Caki2 (cell line): ENCODE measurements at regions not wholly inside any gene's neighbourhood (a gene's known extent, or its start where the extent isn't known, plus 50 kb on each side); places are given as distances from the start of the nearest gene placed in this dataset.
"Not testable (repeated sequence)": the region's sequence is repeated elsewhere in the genome, so short reads cannot be mapped to it uniquely, and the experiment has no call there.

Experiments
- DNase-seq: peaks from one replicate; pipeline ENCODE4 v3.0.0-alpha.2; 2015; ENCODE audit warnings: low read depth
- in situ Hi-C: cut with HindIII; loops from 2 replicates; pipeline ENCODE4 v1.10.0; 2016; ENCODE audit warnings: low sequenced_read_pairs, low pct_unique_long_range_greater_than_20kb, mixed read lengths

DNA sequence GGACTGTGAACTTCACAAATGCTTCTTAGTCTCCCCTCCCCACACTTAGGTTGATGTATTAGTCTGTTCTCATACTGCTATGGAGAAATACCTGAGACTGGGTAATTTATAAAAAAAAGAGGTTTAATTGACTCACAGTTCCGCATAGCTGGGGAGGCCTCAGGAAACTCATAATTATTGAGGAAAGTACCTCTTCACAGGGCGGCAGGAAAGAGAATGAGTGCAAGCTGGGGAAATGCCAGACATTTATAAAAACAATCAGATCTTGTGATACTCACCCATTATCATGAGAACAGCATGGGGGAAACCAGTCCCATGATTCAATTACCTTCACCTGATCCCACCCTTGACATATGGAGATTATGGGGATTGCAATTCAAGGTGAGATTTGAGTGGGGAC, 178.8 kb downstream of the SLC38A4 start:
- DNase-seq: no peak
- in situ Hi-C loops: no loop called here

DNA sequence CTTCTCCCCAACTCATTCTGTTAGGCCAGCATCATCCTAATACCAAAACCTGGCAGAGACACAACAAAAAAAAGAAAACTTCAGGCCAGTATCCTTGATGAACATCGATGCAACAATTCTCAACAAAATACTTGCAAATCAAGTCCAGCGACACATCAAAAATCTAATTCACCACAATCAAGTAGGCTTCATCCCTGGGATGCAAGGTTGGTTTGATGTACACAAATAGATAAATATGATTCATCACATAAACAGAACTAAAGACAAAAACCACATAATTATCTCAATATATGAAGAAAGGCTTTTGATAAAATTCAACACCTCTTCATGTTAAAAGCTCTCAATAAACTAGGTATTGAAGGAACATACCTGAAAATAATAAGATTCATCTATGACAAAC, 184.1 kb downstream of the SLC38A4 start:
- in situ Hi-C loops, DNase-seq: not testable (repeated sequence)

DNA sequence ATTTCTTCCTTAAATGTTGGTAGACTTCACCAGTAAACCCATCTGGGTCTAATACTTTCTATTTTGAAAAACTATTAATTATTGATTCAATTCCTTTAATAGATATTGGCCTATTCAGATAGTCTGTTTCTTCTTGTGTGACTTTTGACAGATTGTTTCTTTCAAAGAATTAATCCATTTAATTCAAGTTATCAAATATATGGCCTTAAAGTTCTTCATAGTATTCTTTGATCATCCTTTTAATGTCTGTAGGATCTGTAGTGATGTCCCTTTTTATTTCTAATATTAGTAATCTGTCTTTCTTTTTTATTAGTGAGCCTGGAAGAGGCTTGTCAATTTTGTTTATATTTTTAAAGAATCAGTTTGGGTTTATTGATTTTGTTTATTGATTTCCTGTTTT, 190.0 kb downstream of the SLC38A4 start:
- in situ Hi-C loops: no loop called here

DNA sequence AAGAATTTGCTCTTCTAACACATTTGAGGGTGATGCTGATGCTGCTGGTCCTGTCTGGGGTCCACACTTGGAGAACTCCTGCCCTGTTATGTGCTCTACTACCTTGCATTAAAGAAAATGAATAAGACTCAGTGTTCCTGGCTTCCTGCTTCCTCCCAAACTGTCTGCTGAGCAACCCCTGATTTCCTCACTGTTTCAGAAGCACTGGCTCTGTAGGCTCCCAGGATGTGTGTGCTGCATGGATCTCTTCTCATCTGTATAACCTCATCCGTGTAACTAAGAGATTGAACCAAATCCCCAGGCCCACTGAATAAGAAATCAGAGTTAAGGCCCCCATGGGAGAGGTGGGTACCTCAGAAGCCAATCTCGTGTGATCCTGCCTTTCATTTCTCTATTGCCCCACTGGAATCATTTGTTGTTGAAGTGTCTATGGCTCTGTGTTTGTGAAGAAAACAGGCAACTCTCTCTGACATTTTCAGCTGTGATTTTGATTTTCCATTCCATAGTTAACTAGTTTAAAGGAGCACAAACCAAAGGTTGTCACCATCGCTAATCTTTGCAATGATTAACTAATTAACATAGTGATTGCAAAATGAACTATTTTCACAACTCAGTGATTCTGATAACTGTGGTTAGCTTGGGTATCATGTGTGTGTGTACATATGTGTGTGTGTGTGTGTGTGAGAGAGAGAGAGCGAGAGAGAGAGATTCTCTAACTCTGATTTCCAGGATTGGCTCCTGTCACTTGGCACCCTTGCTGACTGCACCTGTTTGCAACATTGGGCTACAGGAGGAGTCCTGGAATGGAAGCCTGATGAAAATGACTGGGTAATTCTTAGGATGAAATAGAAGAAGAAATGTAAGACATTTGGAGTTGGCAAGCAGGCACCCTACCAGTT, 196.2 kb downstream of the SLC38A4 start:
- in situ Hi-C loops: no loop called here
- peak; percentile 57 for DNase-seq

More for the DNA sequence above, 190.0 kb downstream of the SLC38A4 start:
- DNase-seq: no peak

- in situ Hi-C loops: no loop called here
- no peak for DNase-seq
Observed at GRCh38 chr12:46628176-46628575, 197.6 kb downstream of the SLC38A4 start.

DNA sequence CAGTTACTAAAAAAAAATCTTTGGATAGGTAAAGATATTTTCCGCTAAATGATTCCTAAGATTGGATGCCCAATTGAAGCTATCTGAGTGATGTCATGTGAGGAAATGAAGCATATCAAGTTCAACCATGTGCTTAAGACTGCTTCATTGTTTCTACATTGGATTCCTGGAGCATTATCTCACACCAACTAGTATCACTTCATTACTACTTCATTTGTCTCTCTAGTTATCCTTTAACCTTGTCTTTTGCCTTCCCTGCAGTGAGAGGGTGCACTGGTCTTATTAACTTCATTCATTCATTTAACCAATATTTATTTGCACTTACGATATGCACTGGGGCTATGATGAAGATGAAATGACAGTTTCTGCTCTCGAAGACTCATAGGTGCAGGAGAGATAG, 198.1 kb downstream of the SLC38A4 start:
- in situ Hi-C loops: no loop called here
- DNase-seq: peak; percentile 87

DNA sequence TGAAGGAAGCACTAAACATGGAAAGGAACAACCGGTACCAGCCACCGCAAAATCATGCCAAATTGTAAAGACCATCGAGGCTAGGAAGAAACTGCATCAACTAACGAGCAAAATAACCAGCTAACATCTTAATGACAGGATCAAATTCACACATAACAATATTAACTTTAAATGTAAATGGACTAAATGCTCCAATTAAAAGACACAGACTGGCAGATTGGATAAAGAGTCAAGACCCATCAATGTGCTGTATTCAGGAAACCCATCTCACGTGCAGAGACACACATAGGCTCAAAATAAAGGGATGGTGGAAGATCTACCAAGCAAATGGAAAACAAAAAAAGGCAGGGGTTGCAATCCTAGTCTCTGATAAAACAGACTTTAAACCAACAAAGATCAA, 206.3 kb downstream of the SLC38A4 start:
- DNase-seq, in situ Hi-C loops: not testable (repeated sequence)

GRCh38 chr12:46617737-46618136, 208.1 kb downstream of the SLC38A4 start:
- DNase-seq, in situ Hi-C loops: not testable (repeated sequence)

- in situ Hi-C loops: no loop called here
- DNase-seq: no peak
Observed at GRCh38 chr12:46617167-46617566, 208.6 kb downstream of the SLC38A4 start.

GRCh38 chr12:46610754-46611153, 215.0 kb downstream of the SLC38A4 start:
- no peak for DNase-seq
- in situ Hi-C loops: no loop called here

GRCh38 chr12:46609674-46610073, 216.1 kb downstream of the SLC38A4 start:
- DNase-seq: no peak
- in situ Hi-C loops: no loop called here

- in situ Hi-C loops: no loop called here
- no peak for DNase-seq
Observed at GRCh38 chr12:46609273-46609623, 216.5 kb downstream of the SLC38A4 start.

DNA sequence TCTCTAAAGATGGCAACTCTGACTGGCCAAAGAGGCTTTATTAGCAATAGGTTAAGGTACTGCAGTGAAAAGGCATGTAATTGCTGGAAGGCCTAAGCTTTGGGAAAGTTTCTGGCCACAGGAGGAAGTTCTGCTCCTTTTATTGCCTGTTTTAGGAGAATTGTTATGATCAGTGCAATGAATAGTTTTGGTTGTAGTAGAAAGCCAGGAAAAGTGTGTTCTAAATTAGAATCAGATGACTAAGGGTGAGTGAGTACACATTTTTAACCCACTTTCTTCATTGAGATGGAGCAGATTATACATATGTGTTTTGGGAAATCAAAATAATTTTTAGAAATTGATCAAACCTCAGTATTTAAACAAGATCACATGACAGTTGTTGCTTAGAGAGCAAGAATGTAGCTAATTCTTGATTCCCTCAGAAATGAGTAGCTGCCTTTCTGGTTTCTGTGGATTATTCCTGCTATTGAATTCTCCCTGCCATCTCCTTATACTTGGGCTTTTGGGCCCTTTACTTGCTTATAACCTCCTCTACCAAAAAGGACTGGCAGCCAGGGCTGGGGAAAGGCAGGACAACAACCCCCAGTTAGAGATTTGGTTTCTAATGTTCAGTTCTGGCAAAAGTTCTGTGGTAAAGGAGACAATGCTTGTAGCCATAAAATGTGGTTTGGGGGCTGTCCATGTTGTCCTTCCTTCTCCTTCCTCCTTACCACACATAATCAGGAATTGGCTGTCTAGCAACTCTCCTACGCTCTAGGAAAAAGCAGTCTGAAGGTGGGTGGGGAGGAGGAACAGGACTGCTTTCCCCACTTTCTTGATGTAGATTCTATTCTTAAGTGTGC, 217.1 kb downstream of the SLC38A4 start:
- in situ Hi-C loops: no loop called here
- DNase-seq: no peak

- no peak for DNase-seq
- in situ Hi-C loops: no loop called here
Observed at GRCh38 chr12:46604684-46605083, 221.1 kb downstream of the SLC38A4 start.

DNA sequence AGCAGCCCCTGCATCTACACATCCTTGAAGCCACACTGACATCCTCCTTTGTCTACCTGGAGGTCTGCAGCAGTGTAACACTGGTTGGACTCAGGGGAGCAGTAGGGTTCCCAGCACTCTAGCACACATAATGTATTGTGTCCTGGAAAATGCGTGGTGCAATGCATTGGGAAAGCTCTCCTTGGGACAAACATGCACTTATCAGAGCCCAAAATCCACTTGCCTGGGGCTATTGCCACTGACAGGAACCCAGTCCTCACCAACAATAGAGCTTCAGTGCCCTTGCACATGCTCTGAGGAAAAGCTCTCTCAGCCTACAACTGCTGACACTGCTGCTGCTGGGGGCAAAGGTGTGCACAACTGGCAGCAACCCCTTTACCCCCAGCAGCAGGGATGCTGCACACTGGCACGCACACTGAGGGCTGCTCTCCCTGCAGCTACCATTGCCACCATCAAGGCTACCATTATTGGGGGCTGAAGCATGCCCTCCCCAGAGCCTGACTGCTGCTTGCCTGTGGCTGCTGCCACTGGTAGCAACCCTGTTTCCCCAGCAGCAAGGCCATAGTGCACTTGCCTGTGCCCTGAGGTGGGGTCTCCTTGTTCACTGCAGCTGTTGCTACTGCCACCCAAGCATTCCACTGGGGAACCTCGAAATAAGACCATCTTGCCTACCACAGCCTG, 221.9 kb downstream of the SLC38A4 start:
- DNase-seq: no peak
- in situ Hi-C loops: no loop called here

GRCh38 chr12:46602474-46602873, 223.3 kb downstream of the SLC38A4 start:
- in situ Hi-C loops: no loop called here
- no peak for DNase-seq

DNA sequence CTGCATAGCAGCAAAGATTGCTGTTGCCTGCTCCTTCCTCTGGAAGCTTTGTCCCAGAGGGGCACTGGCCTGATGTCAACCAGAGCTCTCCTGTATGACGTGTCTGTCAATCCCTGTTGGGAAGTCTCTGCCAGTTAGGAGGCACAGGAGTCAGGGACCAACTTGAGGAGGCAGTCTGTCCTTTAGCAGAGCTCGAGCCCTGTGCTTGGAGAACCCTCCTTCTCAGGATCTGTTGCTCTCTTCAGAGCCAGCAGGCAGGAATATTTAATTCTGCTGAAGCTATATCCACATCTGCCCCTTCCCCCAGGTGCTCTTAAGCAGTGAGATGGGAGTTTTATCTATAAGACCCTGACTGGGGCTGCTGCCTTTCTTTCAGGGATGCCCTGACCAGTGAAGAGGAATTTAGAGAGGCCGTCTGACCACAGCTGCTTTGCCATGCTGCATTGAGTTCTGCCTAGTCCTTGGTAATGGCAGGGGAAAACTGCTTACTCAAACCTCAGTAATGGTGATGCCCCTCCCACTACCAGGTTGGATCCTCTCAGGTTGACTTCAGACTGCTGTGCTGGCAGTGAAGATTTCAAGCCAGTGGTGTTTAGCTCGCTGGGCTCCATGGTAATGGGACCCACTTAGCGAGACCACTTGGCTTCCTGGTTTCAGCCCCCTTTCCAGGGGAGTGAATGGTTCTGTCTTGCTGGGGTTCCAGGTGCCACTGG, 218.6 kb upstream of the SLC38A2 start:
- in situ Hi-C loops: no loop called here
- DNase-seq: no peak

GRCh38 chr12:46585854-46586621, 213.5 kb upstream of the SLC38A2 start:
- in situ Hi-C loops: no loop called here
- DNase-seq: peak; percentile 41
